Panc1 (cell line): ENCODE measurements at regions not wholly inside any gene's neighbourhood (a gene's known extent, or its start where the extent isn't known, plus 50 kb on each side); places are given as distances from the start of the nearest gene placed in this dataset.

Source experiments
- CTCF ChIP-seq: fragments of 450-650 bp; IDR thresholded peaks from 2 replicates; pipeline ENCODE4 v1.5.1; 2017; ENCODE audit warnings: mild to moderate bottlenecking
- POLR2AphosphoS5 ChIP-seq: IDR thresholded peaks from 2 replicates; pipeline ENCODE4 v1.6.1; 2012; ENCODE audit warnings: mild to moderate bottlenecking, low read depth, low read length, moderate library complexity
- REST ChIP-seq, 2 experiments: IDR thresholded peaks; 2 replicates each; pipeline ENCODE4 v1.6.1; 2011 to 2012; ENCODE audit warnings: low read depth in 2 of 2, control low read depth in 1 of 2, low read length in 1 of 2, mild to moderate bottlenecking in 1 of 2, moderate library complexity in 1 of 2; ENCODE audit not compliant: insufficient read depth in 1 of 2
- SIN3A ChIP-seq: IDR thresholded peaks from 2 replicates; pipeline ENCODE4 v1.6.1; 2012; ENCODE audit warnings: low read depth, mild to moderate bottlenecking, low read length, moderate library complexity, borderline replicate concordance; ENCODE audit not compliant: insufficient read depth
- TCF7L2 ChIP-seq: IDR thresholded peaks from 2 replicates; pipeline ENCODE4 v1.6.1; 2011; ENCODE audit warnings: mild to moderate bottlenecking, low read depth, low read length, inconsistent platforms

- TF ChIP-seq CTCF, result no peak
- TF ChIP-seq POLR2AphosphoS5, result no peak
- no peak for TF ChIP-seq SIN3A
- no peak for TF ChIP-seq REST (IDR thresholded peaks at IDR 0.05; ENCODE audit: insufficient read depth in 1 of 2, low read depth in 2 of 2, low read length in 1 of 2)
- TF ChIP-seq TCF7L2, result no peak
Measured at GRCh38 chr2:128715360-128715759, 396.7 kb upstream of the HS6ST1 start.
